ENCODE measurements at regions not wholly inside any gene's neighbourhood (a gene's known extent, or its start where the extent isn't known, plus 50 kb on each side); places are given as distances from the start of the nearest gene placed in this dataset.

DNA sequence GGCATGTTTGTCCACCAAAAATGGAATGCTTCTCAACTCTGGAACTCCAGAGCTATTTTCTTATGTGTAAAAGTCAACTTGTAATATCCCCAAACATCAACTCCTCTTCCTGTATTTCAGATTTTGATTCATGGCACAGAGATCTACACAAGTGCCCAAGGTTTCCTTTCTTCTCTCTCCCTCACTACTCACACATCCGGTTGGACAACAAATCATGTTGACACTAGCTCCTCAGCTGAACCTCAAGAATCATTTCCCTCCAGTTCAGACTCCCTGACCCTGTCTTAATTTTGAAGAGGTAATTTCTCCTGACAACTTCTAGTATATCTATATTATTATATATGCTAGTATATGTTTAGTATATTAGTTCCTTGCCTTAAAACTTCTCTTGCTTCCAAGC lies 485.4 kb upstream of the CCDC196 start:
- TF ChIP-seq, protein P1, sequence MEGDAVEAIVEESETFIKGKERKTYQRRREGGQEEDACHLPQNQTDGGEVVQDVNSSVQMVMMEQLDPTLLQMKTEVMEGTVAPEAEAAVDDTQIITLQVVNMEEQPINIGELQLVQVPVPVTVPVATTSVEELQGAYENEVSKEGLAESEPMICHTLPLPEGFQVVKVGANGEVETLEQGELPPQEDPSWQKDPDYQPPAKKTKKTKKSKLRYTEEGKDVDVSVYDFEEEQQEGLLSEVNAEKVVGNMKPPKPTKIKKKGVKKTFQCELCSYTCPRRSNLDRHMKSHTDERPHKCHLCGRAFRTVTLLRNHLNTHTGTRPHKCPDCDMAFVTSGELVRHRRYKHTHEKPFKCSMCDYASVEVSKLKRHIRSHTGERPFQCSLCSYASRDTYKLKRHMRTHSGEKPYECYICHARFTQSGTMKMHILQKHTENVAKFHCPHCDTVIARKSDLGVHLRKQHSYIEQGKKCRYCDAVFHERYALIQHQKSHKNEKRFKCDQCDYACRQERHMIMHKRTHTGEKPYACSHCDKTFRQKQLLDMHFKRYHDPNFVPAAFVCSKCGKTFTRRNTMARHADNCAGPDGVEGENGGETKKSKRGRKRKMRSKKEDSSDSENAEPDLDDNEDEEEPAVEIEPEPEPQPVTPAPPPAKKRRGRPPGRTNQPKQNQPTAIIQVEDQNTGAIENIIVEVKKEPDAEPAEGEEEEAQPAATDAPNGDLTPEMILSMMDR (IDR thresholded peaks at IDR 0.05): no peak
- TF ChIP-seq POLR2AphosphoS5 (IDR thresholded peaks at IDR 0.05) (no peak), POLR2A (IDR thresholded peaks at IDR 0.05) (no peak)
